ENCODE measurements at regions not wholly inside any gene's neighbourhood (a gene's known extent, or its start where the extent isn't known, plus 50 kb on each side); places are given as distances from the start of the nearest gene placed in this dataset.

- no peak for DNase-seq (ENCODE audit: low read depth in 2 of 2)
These were observed 519.7 kb downstream of the CDH26 start for GRCh38 chr20:60477958-60478357.

- DNase-seq (ENCODE audit: low read depth in 2 of 2), result no peak
These were observed 520.3 kb downstream of the CDH26 start for GRCh38 chr20:60478533-60478932.

- DNase-seq (ENCODE audit: low read depth in 2 of 2), result no peak
These were observed 522.9 kb downstream of the CDH26 start for GRCh38 chr20:60480950-60481742.

- no peak for DNase-seq (ENCODE audit: low read depth in 2 of 2)
These were observed 523.5 kb downstream of the CDH26 start for GRCh38 chr20:60481743-60482133.

- DNase-seq (ENCODE audit: low read depth in 2 of 2), result no peak
These were observed 524.2 kb downstream of the CDH26 start for GRCh38 chr20:60482221-60483008.

- no peak for DNase-seq (ENCODE audit: low read depth in 2 of 2)
These were observed 525.1 kb downstream of the CDH26 start for GRCh38 chr20:60483371-60483770.

- DNase-seq (ENCODE audit: low read depth in 2 of 2), result no peak
These were observed 526.1 kb downstream of the CDH26 start for GRCh38 chr20:60484316-60484715.

GRCh38 chr20:60485012-60485760 is 527.0 kb downstream of the CDH26 start:
- no peak for DNase-seq (ENCODE audit: low read depth in 2 of 2)

GRCh38 chr20:60486315-60486714 is 528.1 kb downstream of the CDH26 start:
- DNase-seq (ENCODE audit: low read depth in 2 of 2), result no peak

GRCh38 chr20:60486937-60487336 is 528.7 kb downstream of the CDH26 start:
- no peak for DNase-seq (ENCODE audit: low read depth in 2 of 2)

GRCh38 chr20:60490217-60491050 is 532.2 kb downstream of the CDH26 start:
- no peak for DNase-seq (ENCODE audit: low read depth in 2 of 2)

GRCh38 chr20:60491051-60491581 is 532.9 kb downstream of the CDH26 start:
- no peak for DNase-seq (ENCODE audit: low read depth in 2 of 2)

GRCh38 chr20:60494476-60494875 is 536.3 kb downstream of the CDH26 start:
- no peak for DNase-seq (ENCODE audit: low read depth in 2 of 2)

GRCh38 chr20:60497298-60498035 is 539.2 kb downstream of the CDH26 start:
- DNase-seq (ENCODE audit: low read depth in 2 of 2), result no peak

GRCh38 chr20:60500038-60500701 is 541.9 kb downstream of the CDH26 start:
- DNase-seq (ENCODE audit: low read depth in 2 of 2), result no peak

GRCh38 chr20:60501048-60501447 is 542.8 kb downstream of the CDH26 start:
- no peak for DNase-seq (ENCODE audit: low read depth in 2 of 2)

GRCh38 chr20:60502881-60503280 is 544.7 kb downstream of the CDH26 start:
- DNase-seq (ENCODE audit: low read depth in 2 of 2), result no peak

GRCh38 chr20:60505423-60505822 is 547.2 kb downstream of the CDH26 start:
- no peak for DNase-seq (ENCODE audit: low read depth in 2 of 2)

GRCh38 chr20:60506061-60506460 is 547.8 kb downstream of the CDH26 start:
- DNase-seq (ENCODE audit: low read depth in 2 of 2), result no peak
